ENCODE measurements at regions not wholly inside any gene's neighbourhood (a gene's known extent, or its start where the extent isn't known, plus 50 kb on each side); places are given as distances from the start of the nearest gene placed in this dataset.

DNA sequence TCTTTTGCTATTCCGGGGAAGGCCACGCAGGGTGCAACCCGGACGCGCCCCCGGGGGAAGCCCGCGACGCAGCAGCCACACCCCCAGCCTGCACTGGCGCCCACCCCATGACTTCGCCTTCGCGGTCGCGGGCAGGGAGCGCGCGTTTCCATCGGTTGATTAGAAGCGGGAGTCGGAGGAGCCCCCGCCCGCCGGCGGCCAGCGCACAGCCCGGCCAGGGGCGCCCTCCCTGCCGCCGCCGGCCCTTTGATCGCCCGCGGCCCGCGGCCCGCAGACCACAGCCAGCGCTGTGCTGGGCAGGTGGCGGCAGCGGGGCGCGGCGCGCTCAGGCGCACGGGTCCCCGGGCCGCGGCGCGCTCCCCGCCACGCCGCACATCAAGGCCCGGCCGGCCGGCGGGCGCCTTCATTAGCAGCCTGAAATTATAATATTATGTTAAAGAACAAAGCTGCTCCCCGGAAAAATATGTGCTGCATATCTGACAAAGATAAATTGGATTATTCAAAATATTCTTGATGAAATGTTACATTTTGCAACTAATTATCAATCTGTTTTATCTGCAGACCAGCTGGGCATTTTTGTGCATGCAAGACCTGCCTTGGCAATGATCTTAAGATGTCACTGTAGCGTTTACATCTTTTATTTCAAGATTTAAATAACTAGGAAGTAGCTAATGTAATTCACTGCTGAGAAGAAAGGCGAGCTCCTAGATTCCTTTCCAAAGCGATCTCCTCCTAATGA, 160.7 kb upstream of the MKI67 start:
- Mint-ChIP-seq H3K9me3 (peaks cover 20% of the 10 kb centered on the region), H3K27ac (no peak overlapping the region), H3K4me3 (peak overlapping the region; percentile 57 to 69 (median 65)), H3K27me3 (ENCODE audit: low read depth) (peaks cover 79% of the 10 kb centered on the region), H3K36me3 (ENCODE audit: low read depth) (no peaks in the 10 kb centered on the region), H3K4me1 (peaks cover 11% of the 10 kb centered on the region)
- TF ChIP-seq, protein P1, sequence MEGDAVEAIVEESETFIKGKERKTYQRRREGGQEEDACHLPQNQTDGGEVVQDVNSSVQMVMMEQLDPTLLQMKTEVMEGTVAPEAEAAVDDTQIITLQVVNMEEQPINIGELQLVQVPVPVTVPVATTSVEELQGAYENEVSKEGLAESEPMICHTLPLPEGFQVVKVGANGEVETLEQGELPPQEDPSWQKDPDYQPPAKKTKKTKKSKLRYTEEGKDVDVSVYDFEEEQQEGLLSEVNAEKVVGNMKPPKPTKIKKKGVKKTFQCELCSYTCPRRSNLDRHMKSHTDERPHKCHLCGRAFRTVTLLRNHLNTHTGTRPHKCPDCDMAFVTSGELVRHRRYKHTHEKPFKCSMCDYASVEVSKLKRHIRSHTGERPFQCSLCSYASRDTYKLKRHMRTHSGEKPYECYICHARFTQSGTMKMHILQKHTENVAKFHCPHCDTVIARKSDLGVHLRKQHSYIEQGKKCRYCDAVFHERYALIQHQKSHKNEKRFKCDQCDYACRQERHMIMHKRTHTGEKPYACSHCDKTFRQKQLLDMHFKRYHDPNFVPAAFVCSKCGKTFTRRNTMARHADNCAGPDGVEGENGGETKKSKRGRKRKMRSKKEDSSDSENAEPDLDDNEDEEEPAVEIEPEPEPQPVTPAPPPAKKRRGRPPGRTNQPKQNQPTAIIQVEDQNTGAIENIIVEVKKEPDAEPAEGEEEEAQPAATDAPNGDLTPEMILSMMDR (IDR thresholded peaks at IDR 0.05; ENCODE audit: unreplicated experiment in 3 of 3), result no peak

GRCh38 chr10:128287921-128288320, 161.7 kb upstream of the MKI67 start:
- no peak overlapping the region for H3K27ac Mint-ChIP-seq
- H3K4me3 Mint-ChIP-seq, result peak overlapping the region; percentile 38 to 69 (median 57)
- H3K27me3 Mint-ChIP-seq (ENCODE audit: low read depth), result peaks cover 82% of the 10 kb centered on the region
- peaks cover 11% of the 10 kb centered on the region for H3K4me1 Mint-ChIP-seq
- H3K9me3 Mint-ChIP-seq, result peaks cover 20% of the 10 kb centered on the region
- TF ChIP-seq, protein P1 (IDR thresholded peaks at IDR 0.05; ENCODE audit: unreplicated experiment in 3 of 3), result no peak
- no peaks in the 10 kb centered on the region for H3K36me3 Mint-ChIP-seq (ENCODE audit: low read depth)

- peaks cover 75% of the 10 kb centered on the region for H3K27me3 Mint-ChIP-seq (ENCODE audit: low read depth)
- no peaks in the 10 kb centered on the region for H3K36me3 Mint-ChIP-seq (ENCODE audit: low read depth)
- no peak overlapping the region for H3K4me3 Mint-ChIP-seq
- TF ChIP-seq, protein P1 (IDR thresholded peaks at IDR 0.05; ENCODE audit: unreplicated experiment in 3 of 3), result no peak
- no peak overlapping the region for H3K27ac Mint-ChIP-seq
- peaks cover 11% of the 10 kb centered on the region for H3K4me1 Mint-ChIP-seq
- H3K9me3 Mint-ChIP-seq, result peaks cover 20% of the 10 kb centered on the region
These were observed 163.4 kb upstream of the MKI67 start for GRCh38 chr10:128289621-128290020.

DNA sequence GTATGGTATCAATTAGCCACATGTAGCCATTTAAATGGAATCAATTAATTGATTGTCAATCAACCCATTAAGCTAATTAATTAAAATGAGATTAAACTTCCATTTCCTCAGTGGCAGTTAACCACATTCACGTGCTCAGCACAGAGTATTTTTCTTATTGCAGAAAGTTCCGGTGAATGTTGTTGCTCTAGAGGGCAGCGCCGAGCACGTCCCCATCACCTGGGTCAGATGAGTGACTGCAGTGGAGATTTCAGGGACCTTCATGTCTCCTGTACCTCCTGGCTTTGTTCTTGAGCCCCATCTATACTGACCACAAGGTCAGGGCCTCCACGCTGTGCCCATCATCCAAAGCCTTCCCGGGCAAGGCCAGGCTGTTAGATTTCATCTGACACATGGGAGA, 168.8 kb upstream of the MKI67 start:
- H3K27ac Mint-ChIP-seq, result no peak overlapping the region
- TF ChIP-seq, protein P1 (IDR thresholded peaks at IDR 0.05; ENCODE audit: unreplicated experiment in 3 of 3), result peak in 2 of 3 experiments; percentile 10 to 12
- peaks cover 31% of the 10 kb centered on the region for H3K27me3 Mint-ChIP-seq (ENCODE audit: low read depth)
- H3K9me3 Mint-ChIP-seq, result peaks cover 12% of the 10 kb centered on the region
- H3K4me3 Mint-ChIP-seq, result no peak overlapping the region
- peaks cover under 1% of the 10 kb centered on the region for H3K36me3 Mint-ChIP-seq (ENCODE audit: low read depth)
- peaks cover 44% of the 10 kb centered on the region for H3K4me1 Mint-ChIP-seq

GRCh38 chr10:128296253-128297007, 170.2 kb upstream of the MKI67 start:
- Mint-ChIP-seq H3K36me3 (ENCODE audit: low read depth) (peaks cover 7% of the 10 kb centered on the region), H3K4me3 (peak overlapping the region in 2 of 3 experiments; percentile 48 to 61), H3K9me3 (peaks cover 9% of the 10 kb centered on the region), H3K27ac (peak overlapping the region; percentile 89 to 94 (median 91)), H3K4me1 (peaks cover 56% of the 10 kb centered on the region), H3K27me3 (ENCODE audit: low read depth) (peaks cover 18% of the 10 kb centered on the region)
- TF ChIP-seq, protein P1 (IDR thresholded peaks at IDR 0.05; ENCODE audit: unreplicated experiment in 3 of 3), result no peak
